Activated CD4-positive, alpha-beta T cell treated with anti-CD3 and anti-CD28 coated beads, Interleukin-2, Interleukin-4, amounts not matched to agents 100 ng/mL and 50 ng/mL, durations not matched to agents 16 hours and 8 hours (primary cell): ENCODE measurements at regions not wholly inside any gene's neighbourhood (a gene's known extent, or its start where the extent isn't known, plus 50 kb on each side); places are given as distances from the start of the nearest gene placed in this dataset.
"Not testable (repeated sequence)": the region's sequence is repeated elsewhere in the genome, so short reads cannot be mapped to it uniquely, and the experiment has no call there.

Source experiments
- DNase-seq: peaks from one replicate; pipeline ENCODE4 v3.0.0-alpha.2; 2020; ENCODE audit warnings: low spot score

GRCh38 chr1:120665250-120665577 is 58.5 kb upstream of the NBPF26 start:
- peak; percentile 17 for DNase-seq

GRCh38 chr1:120668187-120668586 is 55.6 kb upstream of the NBPF26 start:
- DNase-seq = not testable (repeated sequence)
